ENCODE measurements at regions not wholly inside any gene's neighbourhood (a gene's known extent, or its start where the extent isn't known, plus 50 kb on each side); places are given as distances from the start of the nearest gene placed in this dataset.
A peak's percentile ranks its signal among the peaks of the same experiment; 100 is the strongest.
"Not testable (repeated sequence)": the region's sequence is repeated elsewhere in the genome, so short reads cannot be mapped to it uniquely, and the experiment has no call there.

DNA sequence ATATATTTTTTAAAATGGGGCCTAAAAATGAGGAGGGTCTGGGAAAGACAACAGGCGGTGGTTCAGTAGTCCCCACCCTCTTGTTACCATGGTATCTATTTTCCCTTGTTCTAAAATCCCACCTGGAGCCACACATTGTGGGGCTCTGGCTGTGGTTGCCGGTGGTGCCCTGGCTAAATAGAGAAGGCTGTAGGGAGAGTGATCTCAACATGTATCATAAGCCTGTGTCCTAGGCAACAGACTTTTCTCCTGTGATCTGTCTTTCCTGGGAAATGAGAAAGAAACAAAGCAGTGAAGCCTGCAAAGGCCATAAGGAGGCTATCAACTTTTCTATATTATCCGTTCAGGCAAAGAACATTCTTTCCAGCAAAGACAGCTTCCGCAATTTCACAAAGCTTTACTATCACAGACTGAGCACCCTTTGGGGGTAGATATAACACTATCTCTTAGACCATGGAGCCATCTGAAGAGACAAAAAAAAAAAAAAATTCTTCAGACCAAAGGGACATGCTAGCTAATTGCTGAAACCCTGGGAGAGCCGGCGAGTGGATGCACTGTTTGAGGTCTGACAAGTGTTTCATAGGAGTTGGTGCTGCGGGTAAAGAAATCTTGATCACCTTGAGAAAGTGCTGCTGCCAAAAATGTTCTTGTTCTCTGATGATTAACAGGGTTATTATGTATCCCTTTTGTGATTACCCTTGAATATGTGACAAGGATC lies 879.2 kb upstream of the DDX18 start:
- DNase-seq, result no peak

- no peak for DNase-seq
Measured at GRCh38 chr2:116948258-116948657, 866.2 kb upstream of the DDX18 start.

GRCh38 chr2:116949249-116949648 lies 865.2 kb upstream of the DDX18 start:
- DNase-seq, result no peak

DNA sequence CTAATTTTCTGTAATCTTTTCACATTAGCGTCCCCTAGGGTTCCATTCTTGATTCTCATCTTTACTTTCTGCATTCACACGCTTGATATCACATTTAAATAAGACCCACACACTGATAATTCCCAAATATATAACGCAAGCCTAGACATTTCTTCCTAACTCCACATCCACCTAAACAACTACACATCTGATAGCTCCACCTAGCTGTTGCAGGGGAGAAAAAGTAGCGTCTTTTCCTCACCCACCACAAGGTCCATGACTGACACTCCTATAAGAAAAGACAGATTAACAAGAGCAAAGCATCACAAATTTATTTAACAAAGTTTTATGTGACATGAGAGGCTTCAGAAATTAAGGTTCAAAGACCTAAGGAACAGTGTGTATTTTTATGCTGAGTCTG lies 862.2 kb upstream of the DDX18 start:
- DNase-seq, result no peak

DNA sequence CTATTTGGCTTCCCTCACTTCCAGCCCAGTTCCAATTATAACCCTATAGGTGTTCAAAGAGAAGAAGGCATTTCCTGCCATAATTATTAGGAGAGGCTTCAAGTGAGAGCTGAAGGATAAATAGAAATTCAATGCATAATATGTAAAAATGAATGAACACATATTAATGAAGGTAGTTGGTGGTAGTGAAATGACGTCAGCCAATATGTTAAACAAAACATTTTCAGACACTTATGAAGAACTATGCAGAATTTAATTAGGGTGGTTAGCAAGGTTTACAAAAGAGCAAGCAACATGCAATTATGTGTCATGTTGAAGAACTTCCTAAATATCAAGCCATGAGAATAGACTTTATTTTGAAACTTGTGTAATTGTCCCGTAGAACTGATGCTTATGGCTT lies 858.8 kb upstream of the DDX18 start:
- no peak for DNase-seq

DNA sequence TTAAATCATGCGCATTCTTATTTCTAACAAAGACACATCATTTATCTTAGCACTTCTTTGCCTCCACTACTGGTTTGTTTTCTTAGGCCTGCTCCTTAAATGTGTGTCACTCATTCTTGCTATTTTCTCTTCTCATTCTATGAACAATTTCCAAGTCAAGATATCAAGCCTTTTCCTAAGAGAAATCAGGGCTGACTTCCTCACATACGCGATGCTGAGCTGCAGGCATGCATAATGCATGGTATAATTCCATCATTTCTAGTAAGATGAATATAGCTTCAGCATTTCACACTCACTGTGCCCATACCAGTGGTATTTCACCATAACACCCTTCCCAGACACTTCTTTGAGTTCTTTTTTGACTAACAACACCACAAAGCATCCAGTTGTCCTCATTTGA lies 838.9 kb upstream of the DDX18 start:
- no peak for DNase-seq

GRCh38 chr2:116979916-116980764 lies 834.4 kb upstream of the DDX18 start:
- no peak for DNase-seq

DNA sequence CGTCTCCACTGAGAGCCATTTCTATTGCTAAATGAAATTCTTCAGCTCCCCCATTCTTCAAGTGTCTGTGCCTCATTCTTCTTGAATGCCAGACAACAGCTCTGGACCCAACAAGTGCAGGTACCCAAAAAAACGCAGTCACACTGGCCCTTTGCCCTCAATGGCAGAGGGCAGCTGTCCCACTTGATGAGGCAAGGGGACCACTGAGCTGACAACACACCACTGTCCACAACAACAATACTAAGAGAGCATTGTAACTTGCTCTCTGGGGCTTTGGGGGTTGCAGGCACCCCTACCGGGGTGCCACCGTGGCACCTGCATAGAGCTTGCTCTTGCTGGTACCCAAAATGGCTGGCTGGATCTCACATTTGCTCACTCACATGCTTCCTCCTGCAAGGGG lies 827.0 kb upstream of the DDX18 start:
- no peak for DNase-seq

DNA sequence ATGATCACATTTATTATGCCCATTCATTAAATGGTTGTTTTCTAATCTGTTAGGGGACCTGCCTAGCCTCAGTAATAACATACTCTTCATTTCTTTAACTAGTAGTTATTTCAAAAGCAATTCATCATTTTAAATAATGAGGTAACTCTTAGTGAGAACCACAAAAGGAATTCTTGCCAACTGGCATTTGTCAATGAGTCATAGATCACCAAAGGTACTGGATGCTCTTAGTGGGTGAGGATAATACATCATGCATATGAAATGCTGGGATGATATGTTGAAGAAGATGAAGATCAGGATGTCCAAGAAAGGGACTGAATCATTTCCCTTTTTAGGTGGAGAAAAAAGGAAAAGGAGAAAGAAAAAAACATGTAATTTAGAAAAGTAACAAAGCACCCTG lies 826.2 kb upstream of the DDX18 start:
- DNase-seq, result no peak

- no peak for DNase-seq
Measured at GRCh38 chr2:117019357-117019756, 795.1 kb upstream of the DDX18 start.

- no peak for DNase-seq
Measured at GRCh38 chr2:117027646-117028045, 786.8 kb upstream of the DDX18 start.

- DNase-seq, result not testable (repeated sequence)
Measured at GRCh38 chr2:117028708-117029107, 785.8 kb upstream of the DDX18 start.

GRCh38 chr2:117055499-117056375 lies 758.8 kb upstream of the DDX18 start:
- no peak for DNase-seq

DNA sequence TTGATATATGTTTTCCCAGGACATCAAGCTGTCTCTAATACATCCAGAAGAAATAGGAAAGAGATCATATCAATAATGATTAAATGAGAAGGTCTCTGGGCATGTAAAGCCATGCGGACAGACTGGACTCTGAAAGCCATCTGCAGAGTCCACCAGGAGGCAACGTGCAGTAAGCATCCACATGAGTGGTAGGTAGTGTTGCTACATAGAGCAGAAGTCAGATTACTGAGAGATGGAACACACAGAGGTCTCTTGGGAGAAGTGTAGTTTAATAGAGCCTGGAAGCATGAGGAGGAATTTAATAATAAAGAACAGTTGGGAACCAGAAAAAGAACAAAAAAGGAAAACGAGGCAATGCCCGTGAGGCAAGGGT lies 758.1 kb upstream of the DDX18 start:
- no peak for DNase-seq

DNA sequence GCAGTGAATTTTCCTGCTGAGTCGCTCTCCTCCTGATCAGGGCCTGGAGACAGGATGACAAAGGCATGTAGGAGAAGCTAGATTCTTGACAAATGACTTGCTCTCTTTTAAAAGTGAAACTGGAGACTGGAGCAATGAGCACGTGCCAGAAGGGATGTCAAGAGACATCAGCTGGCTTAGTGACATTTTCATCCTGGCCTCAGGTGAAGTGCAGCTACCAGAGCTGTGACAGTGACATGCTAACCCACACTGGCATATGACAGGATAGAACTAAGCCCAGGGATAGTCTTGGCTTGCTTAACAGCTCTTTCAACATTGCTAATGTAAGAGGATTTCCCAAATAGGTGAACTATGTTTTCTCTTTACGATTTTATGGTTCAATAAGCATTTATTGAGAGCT lies 757.5 kb upstream of the DDX18 start:
- DNase-seq, result no peak

DNA sequence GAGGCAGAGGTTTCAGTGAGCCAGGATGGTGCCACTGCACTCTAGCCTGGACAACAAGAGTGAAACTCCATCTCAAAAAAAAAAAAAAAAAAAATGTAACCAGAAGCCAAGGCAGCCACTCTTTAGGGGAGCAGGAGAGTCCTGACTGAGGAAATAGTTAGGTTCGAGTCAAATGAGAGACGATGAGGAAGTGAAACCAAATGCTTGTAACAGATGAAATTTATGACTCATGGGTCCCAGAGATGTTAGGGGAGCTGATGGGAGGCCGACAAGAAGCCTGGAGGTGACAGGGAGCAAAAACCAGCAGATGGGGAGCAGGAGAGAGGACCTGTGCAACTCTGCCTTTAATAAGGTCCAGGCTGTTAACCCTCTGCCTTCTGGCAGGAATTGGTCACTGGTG lies 756.1 kb upstream of the DDX18 start:
- peak in 3 of 4 experiments; percentile 3 to 28 (median 27) for DNase-seq

GRCh38 chr2:117064021-117064420 lies 750.5 kb upstream of the DDX18 start:
- no peak for DNase-seq

GRCh38 chr2:117065912-117066311 lies 748.6 kb upstream of the DDX18 start:
- no peak for DNase-seq

DNA sequence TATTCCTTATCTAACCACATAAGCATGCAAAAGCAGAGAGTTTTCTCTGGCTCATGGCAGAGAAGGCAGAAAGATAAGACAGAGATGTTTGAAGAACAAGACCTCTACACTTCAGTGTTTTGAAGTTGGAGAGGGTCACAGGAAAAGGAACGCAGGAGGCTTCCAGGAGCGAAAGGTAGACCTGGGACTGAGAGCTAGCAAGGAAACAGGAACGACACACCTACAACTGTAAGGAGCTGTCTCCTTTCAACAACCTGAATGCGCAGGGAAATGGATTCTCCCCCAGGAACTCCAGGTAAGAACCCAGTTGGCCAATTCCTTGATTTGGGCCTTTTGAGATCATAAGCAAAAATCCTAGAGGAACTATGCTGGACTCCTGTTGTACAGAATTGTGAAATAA lies 746.6 kb upstream of the DDX18 start:
- DNase-seq, result no peak

- DNase-seq, result no peak
Measured at GRCh38 chr2:117068371-117068770, 746.1 kb upstream of the DDX18 start.

DNA sequence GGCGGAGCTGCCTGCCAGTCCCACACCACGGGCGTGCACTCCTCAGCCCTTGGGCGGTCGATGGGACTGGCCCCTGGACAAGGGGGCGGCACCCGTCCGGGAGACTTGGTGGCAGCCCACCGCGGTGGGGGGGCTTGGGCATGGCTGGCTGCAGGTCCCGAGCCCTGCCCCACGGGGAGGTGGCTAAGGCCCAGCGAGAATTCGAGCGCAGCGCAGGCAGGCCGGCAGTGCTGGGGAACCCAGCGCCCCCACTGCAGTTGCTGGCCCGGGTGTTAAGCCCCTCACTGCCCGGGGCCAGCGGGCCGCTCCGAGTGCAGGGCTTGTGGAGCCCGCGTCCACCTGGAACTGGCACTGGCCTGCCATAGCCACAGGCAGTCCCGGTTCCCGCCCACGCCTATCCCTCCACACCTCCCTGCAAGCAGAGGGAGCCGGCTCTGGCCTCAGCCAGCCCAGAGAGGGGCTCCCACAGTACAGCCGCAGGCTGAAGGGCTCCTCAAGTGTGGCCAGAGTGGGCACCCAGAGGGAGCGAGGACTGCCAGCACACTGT lies 742.9 kb upstream of the DDX18 start:
- DNase-seq, result no peak

DNA sequence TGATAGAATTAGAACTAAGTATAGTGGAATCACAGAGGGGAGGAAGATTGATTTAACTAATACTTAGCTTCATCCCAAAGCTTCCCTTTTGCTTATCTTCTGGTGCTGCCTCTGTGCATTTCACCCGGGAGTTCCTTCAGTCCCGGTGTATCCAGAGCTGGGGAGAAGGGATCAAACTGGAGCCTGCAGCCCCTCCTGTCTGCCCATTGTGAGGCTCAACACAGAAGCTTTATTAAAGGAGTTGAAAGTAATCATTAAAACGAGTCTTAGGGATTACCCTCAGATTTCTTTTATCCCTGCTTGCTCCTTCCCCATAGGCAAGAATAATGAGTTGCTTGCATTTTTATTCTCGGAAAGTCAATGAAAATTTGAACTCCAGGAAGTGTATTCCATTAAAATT lies 739.7 kb upstream of the DDX18 start:
- no peak for DNase-seq

- no peak for DNase-seq
Measured at GRCh38 chr2:117085256-117085655, 729.2 kb upstream of the DDX18 start.

Data from suppressor macrophage (primary cell).